HEK293 (cell line): ENCODE measurements at regions not wholly inside any gene's neighbourhood (a gene's known extent, or its start where the extent isn't known, plus 50 kb on each side); places are given as distances from the start of the nearest gene placed in this dataset.

Experiments used
- CTCF ChIA-PET: fragments of 350-600 bp; formaldehyde crosslinking; extraction: SDS; loops from one replicate; lab custom pipeline; 2021; ENCODE audit warnings: antibody characterized with exemption; lab: Yijun Ruan, JAX
- POLR2A ChIA-PET: fragments of 300-600 bp; formaldehyde crosslinking; extraction: SDS; loops from one replicate; lab custom pipeline; 2020; ENCODE audit warnings: antibody characterized with exemption, inconsistent platforms; lab: Yijun Ruan, JAX
- H3K27ac ChIP-seq: fragments of 200-500 bp; sonication (Bioruptor generic); 2 replicates; pipeline ENCODE4 v1.5.1; 2014; ENCODE audit warnings: low read depth, low read length, control low read depth, inconsistent platforms; ENCODE audit errors: extremely low read depth
- H3K36me3 ChIP-seq, 2 experiments: fragments of 200-500 bp in 1 of 2; sonication (Bioruptor generic) in 1 of 2; 1 replicate in 1 of 2; 2 replicates in 1 of 2; pipeline ENCODE4 v1.5.1; 2014 to 2017; ENCODE audit warnings: inconsistent platforms in 2 of 2, low read length in 2 of 2; ENCODE audit not compliant: control insufficient read depth in 2 of 2, insufficient read depth in 1 of 2
- H3K4me1 ChIP-seq: fragments of 200-500 bp; sonication (Bioruptor generic); 2 replicates; pipeline ENCODE4 v1.5.1; 2014; ENCODE audit warnings: mild to moderate bottlenecking, low read length, inconsistent platforms; ENCODE audit not compliant: control insufficient read depth, insufficient read depth
- H3K4me3 ChIP-seq: 2 replicates; pipeline ENCODE4 v1.5.1; 2011; ENCODE audit warnings: low read depth, mild to moderate bottlenecking, control low read depth, low read length, moderate library complexity
- H3K9me3 ChIP-seq: fragments of 200-500 bp; sonication (Bioruptor generic); 2 replicates; pipeline ENCODE4 v1.5.1; 2014; ENCODE audit warnings: low read depth, low read length, inconsistent platforms; ENCODE audit not compliant: control insufficient read depth, insufficient read depth
- BCL11B ChIP-seq: fragments of 450-650 bp; formaldehyde crosslinking; IDR thresholded peaks from 2 replicates; pipeline ENCODE4 v1.5.1; 2016; ENCODE audit warnings: low read depth, missing biosample characterization, missing genetic modification characterization
- KLF10 ChIP-seq: fragments of 450-650 bp; IDR thresholded peaks from 2 replicates; pipeline ENCODE4 v1.5.1; 2018; ENCODE audit warnings: missing biosample characterization, mild to moderate bottlenecking, missing genetic modification characterization
- PBX3 ChIP-seq: sonication (generic); formaldehyde crosslinking; IDR thresholded peaks from 2 replicates; pipeline ENCODE4 v1.8.1; 2022; ENCODE audit warnings: mild to moderate bottlenecking, moderate library complexity, missing genetic modification reagents
- SALL2 ChIP-seq: fragments of 450-650 bp; formaldehyde crosslinking; IDR thresholded peaks from 2 replicates; pipeline ENCODE4 v1.5.0; 2017; ENCODE audit warnings: missing biosample characterization, mild to moderate bottlenecking, missing genetic modification characterization, borderline replicate concordance
- YY2 ChIP-seq: fragments of 450-650 bp; formaldehyde crosslinking; IDR thresholded peaks from 2 replicates; pipeline ENCODE4 v1.5.1; 2016; ENCODE audit warnings: missing biosample characterization, missing genetic modification characterization
- ZBTB1 ChIP-seq: fragments of 450-650 bp; formaldehyde crosslinking; IDR thresholded peaks from 2 replicates; pipeline ENCODE4 v1.5.1; 2016; ENCODE audit warnings: missing biosample characterization, missing genetic modification characterization
- ZEB2 ChIP-seq: fragments of 450-650 bp; formaldehyde crosslinking; IDR thresholded peaks from 2 replicates; pipeline ENCODE4 v1.5.1; 2016; ENCODE audit warnings: missing biosample characterization, missing genetic modification characterization
- ZNF138 ChIP-seq: fragments of 450-650 bp; formaldehyde crosslinking; IDR thresholded peaks from 2 replicates; pipeline ENCODE4 v1.5.1; 2016; ENCODE audit warnings: missing biosample characterization, missing genetic modification characterization, borderline replicate concordance
- ZNF16 ChIP-seq: fragments of 450-650 bp; formaldehyde crosslinking; IDR thresholded peaks from 2 replicates; pipeline ENCODE4 v1.5.1; 2016; ENCODE audit warnings: low read depth, missing biosample characterization, missing genetic modification characterization
- ZNF202 ChIP-seq: fragments of 450-650 bp; formaldehyde crosslinking; IDR thresholded peaks from 2 replicates; pipeline ENCODE4 v1.5.1; 2016; ENCODE audit warnings: missing biosample characterization, missing genetic modification characterization, borderline replicate concordance
- ZNF239 ChIP-seq: fragments of 450-650 bp; formaldehyde crosslinking; IDR thresholded peaks from 2 replicates; pipeline ENCODE4 v1.5.1; 2016; ENCODE audit warnings: missing biosample characterization, missing genetic modification characterization
- ZNF274 ChIP-seq, 2 experiments: fragments of 200-500 bp in 1 of 2; fragments of 450-650 bp in 1 of 2; sonication (Bioruptor generic) in 1 of 2; formaldehyde crosslinking in 1 of 2; IDR thresholded peaks; 2 replicates each; pipeline versions ENCODE4 v1.5.1 to v1.6.1; 2014 to 2016; ENCODE audit warnings: borderline replicate concordance in 1 of 2, inconsistent platforms in 1 of 2, low read length in 1 of 2, missing biosample characterization in 1 of 2, missing genetic modification characterization in 1 of 2
- ZNF292 ChIP-seq: fragments of 450-650 bp; formaldehyde crosslinking; IDR thresholded peaks from 2 replicates; pipeline ENCODE4 v1.5.1; 2016; ENCODE audit warnings: low read depth, missing biosample characterization, missing genetic modification characterization, borderline replicate concordance
- ZNF423 ChIP-seq: fragments of 450-650 bp; formaldehyde crosslinking; IDR thresholded peaks from 2 replicates; pipeline ENCODE4 v1.5.1; 2016; ENCODE audit warnings: missing biosample characterization, missing genetic modification characterization
- ZNF473 ChIP-seq: fragments of 450-650 bp; formaldehyde crosslinking; IDR thresholded peaks from 2 replicates; pipeline ENCODE4 v1.5.1; 2017; ENCODE audit warnings: missing biosample characterization, missing genetic modification characterization
- ZNF530 ChIP-seq: fragments of 450-650 bp; formaldehyde crosslinking; IDR thresholded peaks from 2 replicates; pipeline ENCODE4 v1.5.1; 2016; ENCODE audit warnings: low read depth, missing biosample characterization, missing genetic modification characterization
- ZNF610 ChIP-seq: fragments of 450-650 bp; formaldehyde crosslinking; IDR thresholded peaks from 2 replicates; pipeline ENCODE4 v1.5.1; 2016; ENCODE audit warnings: missing biosample characterization, missing genetic modification characterization, borderline replicate concordance
- ZNF677 ChIP-seq: fragments of 450-650 bp; IDR thresholded peaks from 2 replicates; pipeline ENCODE4 v1.5.0; 2018; ENCODE audit warnings: missing biosample characterization, mild to moderate bottlenecking, missing genetic modification characterization, moderate library complexity
- ZNF792 ChIP-seq: fragments of 450-650 bp; formaldehyde crosslinking; IDR thresholded peaks from 2 replicates; pipeline ENCODE4 v1.5.1; 2016; ENCODE audit warnings: missing biosample characterization, missing genetic modification characterization
- ZSCAN16 ChIP-seq: fragments of 450-650 bp; formaldehyde crosslinking; IDR thresholded peaks from 2 replicates; pipeline ENCODE4 v1.5.1; 2016; ENCODE audit warnings: missing biosample characterization, missing genetic modification characterization
- TF ChIP-seq, protein P1 (sequence below): fragments of 450-650 bp; formaldehyde crosslinking; IDR thresholded peaks from 2 replicates; pipeline ENCODE4 v1.5.1; 2016; ENCODE audit warnings: missing biosample characterization, missing genetic modification characterization, borderline replicate concordance

- TF ChIP-seq, protein P1, sequence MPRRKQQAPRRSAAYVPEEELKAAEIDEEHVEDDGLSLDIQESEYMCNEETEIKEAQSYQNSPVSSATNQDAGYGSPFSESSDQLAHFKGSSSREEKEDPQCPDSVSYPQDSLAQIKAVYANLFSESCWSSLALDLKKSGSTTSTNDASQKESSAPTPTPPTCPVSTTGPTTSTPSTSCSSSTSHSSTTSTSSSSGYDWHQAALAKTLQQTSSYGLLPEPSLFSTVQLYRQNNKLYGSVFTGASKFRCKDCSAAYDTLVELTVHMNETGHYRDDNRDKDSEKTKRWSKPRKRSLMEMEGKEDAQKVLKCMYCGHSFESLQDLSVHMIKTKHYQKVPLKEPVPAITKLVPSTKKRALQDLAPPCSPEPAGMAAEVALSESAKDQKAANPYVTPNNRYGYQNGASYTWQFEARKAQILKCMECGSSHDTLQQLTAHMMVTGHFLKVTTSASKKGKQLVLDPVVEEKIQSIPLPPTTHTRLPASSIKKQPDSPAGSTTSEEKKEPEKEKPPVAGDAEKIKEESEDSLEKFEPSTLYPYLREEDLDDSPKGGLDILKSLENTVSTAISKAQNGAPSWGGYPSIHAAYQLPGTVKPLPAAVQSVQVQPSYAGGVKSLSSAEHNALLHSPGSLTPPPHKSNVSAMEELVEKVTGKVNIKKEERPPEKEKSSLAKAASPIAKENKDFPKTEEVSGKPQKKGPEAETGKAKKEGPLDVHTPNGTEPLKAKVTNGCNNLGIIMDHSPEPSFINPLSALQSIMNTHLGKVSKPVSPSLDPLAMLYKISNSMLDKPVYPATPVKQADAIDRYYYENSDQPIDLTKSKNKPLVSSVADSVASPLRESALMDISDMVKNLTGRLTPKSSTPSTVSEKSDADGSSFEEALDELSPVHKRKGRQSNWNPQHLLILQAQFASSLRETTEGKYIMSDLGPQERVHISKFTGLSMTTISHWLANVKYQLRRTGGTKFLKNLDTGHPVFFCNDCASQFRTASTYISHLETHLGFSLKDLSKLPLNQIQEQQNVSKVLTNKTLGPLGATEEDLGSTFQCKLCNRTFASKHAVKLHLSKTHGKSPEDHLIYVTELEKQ (tag by site-specific recombination), result no peak
- TF ChIP-seq ZEB2 (tag by site-specific recombination) (no peak), BCL11B (tag by site-specific recombination) (no peak), ZNF16 (no peak), ZBTB1 (tag by site-specific recombination) (no peak), ZSCAN16 (tag by site-specific recombination) (no peak)
Observed at GRCh38 chr6:144576871-144577270, 291.7 kb downstream of the UTRN start (continued).

- Histone ChIP-seq H3K4me1 (no peaks in the 10 kb centered on the region), H3K9me3 (no peaks in the 10 kb centered on the region), H3K36me3 (peaks cover 0 to 11% of the 10 kb centered on the region in 2 experiments; a peak in 2 of 3 replicates)
- TF ChIP-seq PBX3 (CRISPR knock-in tag) (no peak), ZNF239 (tag by site-specific recombination) (no peak), ZNF610 (tag by site-specific recombination) (no peak), ZNF677 (tag by site-specific recombination) (no peak), ZNF202 (tag by site-specific recombination) (no peak), ZNF138 (tag by site-specific recombination) (no peak), KLF10 (tag by site-specific recombination) (no peak), SALL2 (tag by site-specific recombination) (no peak), YY2 (tag by site-specific recombination) (no peak), ZNF473 (tag by site-specific recombination) (no peak), ZNF423 (tag by site-specific recombination) (no peak), ZNF274 (IDR thresholded peaks at IDR 0.05; ENCODE audit: low read length) (no peak), ZNF274 (tag by site-specific recombination; IDR thresholded peaks at IDR 0.05; ENCODE audit: borderline replicate concordance) (no peak), ZNF530 (tag by site-specific recombination) (no peak), ZNF292 (no peak), ZNF792 (tag by site-specific recombination) (no peak)
- TF ChIP-seq, all 188 proteins: peak for 0
- Histone ChIP-seq H3K4me3 (no peak overlapping the region), H3K27ac (no peak overlapping the region)
- ChIA-PET POLR2A (no interaction called here), CTCF (interaction anchor here (0.7 to 0.8 kb wide), 2 partner anchors 9 to 10 kb away, joined by 3 to 4 read pairs; no protein-coding TSS in a partner anchor)
Observed at GRCh38 chr6:144578385-144579350, 293.5 kb downstream of the UTRN start.
